GM20431 (cell line): ENCODE measurements at regions not wholly inside any gene's neighbourhood (a gene's known extent, or its start where the extent isn't known, plus 50 kb on each side); places are given as distances from the start of the nearest gene placed in this dataset.
"Not testable (repeated sequence)": the region's sequence is repeated elsewhere in the genome, so short reads cannot be mapped to it uniquely, and the experiment has no call there.

Source experiments
- in situ Hi-C: fragments of 300-500 bp; cut with MseI, MboI; formaldehyde crosslinking; loops from one replicate; pipeline ENCODE4 v1.15.0; 2020; ENCODE audit warnings: low sequenced_read_pairs; ENCODE audit not compliant: unreplicated experiment

DNA sequence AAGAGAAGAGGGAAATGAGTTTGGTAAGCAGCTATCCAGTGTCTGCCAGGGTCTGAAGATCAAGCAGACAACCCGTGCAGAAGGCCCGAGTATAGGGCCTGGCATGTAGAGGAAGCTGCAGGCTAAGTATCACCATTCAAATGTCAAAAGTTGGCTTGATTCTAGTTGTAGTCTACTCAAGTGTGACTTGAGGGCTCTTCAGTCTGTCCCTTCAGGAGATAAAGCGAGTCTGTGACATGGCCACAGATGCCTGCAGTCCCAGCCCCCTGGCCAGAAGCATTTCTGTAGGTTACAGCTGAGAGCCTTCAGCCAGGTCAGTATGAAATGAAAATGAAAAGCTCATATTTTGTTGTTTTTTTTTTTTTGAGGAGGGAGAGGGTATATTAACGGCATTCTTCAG is 97.8 kb upstream of the EEPD1 start:
- in situ Hi-C loops: no loop called here

DNA sequence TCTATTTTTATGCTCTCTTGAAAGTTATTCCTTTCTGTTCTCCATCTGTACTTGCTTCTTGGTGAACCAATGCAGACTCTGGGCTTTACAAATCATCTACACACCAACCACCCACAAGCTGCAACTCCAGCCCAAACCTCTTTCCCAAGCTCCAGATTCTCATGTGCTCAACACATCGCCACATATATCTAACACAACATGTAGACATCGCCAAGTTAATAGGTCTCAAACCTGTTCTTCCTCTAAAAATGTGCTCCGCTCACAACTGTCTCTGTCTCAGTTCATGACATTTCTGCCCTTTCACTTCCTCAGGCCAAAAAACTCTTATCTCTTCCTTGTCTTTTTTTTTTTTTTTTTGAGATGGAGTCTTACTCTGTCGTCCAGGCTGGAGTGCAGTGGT is 95.7 kb upstream of the EEPD1 start:
- in situ Hi-C loops: no loop called here

DNA sequence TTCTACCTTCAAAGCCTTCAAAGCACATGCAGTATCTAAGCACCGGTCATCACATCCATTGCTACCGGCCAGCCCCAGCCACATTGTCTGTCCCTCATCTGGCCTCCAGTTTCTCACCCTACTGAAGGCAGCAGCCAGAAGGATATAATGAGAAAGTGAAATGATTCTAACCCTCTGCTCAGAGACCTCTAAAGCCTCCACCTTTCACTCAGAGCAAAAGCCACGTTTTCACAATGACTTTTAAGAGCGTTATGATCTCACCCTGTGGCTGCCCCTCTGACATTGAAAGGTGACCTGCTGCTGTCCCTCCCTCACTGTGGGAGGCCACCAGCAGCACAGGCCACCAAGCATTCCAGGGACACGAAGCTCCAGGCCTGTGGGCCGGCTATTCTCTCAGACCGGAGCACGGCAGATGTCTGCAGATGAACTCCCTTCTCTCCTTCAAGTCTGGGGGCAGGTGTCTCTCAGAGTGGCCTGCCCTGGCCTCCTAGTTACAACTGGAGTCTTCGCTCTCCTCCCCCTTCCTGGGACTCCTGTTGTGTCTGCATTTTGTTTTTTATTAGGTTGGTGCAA is 94.9 kb upstream of the EEPD1 start:
- in situ Hi-C loops: no loop called here

DNA sequence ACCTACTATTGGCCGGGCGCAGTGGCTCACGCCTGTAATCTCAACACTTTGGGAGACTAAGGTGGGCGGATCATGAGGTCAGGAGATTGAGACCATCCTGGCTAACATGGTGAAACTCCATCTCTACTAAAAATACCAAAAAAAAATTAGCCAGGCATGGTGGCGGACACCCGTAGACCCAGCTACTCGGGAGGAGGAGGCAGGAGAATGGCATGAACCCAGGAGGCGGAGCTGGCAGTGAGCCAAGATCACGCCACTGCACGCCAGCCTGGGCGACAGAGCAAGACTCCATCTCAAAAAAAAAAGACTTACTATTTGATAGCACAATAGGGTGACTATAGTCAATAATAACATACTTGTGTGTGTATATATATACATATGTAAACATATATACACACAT is 92.7 kb upstream of the EEPD1 start:
- in situ Hi-C loops: not testable (repeated sequence)

DNA sequence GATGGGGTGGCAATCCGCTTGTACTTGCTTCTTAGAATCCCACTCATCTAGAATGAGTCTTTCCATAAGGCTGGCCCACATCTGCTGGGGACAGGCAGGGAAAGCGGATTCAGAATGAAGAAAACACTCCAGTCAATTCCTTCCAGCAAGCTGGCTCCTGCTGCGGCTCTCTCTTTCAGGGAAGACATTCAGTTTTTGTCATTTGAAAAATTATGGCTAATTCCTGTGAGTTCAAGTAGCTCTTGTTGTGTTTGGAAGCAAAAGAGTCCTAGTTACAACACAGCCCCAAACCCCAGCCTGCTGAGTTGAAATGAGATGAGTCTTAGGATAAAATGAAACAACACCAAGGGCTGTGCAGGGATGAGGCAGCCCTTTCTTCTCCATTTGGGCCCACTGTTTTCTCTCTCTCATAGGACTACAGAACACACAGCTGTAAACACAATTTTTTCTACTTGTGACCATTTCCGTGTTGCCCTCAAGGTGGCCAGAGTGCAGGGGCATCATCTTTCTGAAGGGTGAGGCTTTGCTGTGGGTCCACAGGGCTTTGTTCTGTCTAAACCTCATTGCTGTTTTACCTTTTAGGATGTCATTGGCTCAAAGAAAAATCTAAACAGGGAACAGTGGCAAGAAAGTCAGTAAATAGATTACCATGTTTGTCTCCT is 90.8 kb upstream of the EEPD1 start:
- in situ Hi-C loops: no loop called here

DNA sequence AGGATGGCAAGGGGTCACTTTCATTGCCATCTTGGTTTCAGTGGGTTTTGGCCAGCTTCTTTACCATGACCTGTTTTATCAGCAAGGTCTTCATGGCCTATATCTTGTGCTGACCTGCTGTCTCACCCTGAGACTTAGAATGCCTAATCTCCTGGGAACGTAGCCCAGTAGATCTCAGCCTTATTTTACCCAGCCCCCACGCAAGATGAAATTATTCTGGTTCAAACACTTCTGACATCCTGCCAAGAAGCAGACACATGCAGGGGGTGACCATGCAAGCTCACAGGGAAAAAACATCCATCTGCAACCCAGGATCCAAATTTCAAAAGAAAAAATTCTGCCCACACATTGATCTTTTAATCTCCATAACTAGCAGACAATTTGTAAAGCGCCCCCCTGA is 88.4 kb upstream of the EEPD1 start:
- in situ Hi-C loops: no loop called here

DNA sequence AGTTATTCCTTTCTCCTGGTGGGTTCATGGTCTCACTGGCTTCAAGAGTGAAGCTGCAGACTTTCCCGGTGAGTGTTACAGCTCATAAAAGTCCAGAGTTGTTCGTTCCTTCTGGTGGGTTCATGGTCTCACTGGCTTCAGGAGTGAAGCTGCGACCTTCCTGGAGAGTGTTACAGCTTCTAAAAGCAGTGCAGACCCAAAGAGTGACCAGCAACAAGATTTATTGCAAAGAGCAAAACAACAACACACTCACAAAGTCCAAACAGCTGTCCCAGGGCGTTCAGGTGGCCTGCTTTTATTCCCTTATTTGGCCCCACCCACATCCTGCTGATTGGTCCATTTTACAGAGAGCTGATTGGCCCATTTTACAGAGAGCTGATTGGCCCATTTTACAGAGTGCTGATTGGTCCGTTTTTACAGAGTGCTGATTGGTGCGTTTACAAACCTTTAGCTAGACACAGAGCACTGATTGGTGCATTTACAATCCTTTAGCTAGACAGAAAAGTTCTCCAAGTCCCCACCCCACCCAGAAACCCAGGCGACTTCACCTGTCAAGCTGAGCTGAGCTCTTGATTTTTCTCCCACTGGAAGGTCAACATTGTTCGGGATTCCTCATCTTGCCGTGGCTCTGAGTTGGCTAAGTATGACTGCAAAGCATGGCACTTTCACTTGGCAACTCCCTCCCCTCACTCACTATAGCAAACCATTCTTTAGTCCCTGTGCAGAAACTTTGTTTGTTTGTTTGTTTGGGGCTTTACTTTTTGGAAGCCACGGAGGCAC is 87.3 kb upstream of the EEPD1 start:
- in situ Hi-C loops: not testable (repeated sequence)

DNA sequence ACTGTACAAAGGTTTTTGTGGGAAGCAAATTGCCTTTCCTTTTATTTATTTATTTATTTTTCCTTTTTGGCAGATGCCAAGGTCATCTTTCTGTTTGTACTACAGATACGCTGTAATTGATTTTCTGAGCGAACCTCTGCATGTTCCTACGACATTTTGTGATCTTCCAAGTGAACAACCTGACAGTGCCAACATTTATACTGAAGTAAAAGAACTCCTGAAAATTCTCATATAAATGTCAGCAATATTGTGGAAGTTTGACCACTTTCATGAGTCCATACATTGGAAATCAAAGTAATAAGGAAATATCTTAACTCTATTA is 86.8 kb upstream of the EEPD1 start:
- in situ Hi-C loops: no loop called here

DNA sequence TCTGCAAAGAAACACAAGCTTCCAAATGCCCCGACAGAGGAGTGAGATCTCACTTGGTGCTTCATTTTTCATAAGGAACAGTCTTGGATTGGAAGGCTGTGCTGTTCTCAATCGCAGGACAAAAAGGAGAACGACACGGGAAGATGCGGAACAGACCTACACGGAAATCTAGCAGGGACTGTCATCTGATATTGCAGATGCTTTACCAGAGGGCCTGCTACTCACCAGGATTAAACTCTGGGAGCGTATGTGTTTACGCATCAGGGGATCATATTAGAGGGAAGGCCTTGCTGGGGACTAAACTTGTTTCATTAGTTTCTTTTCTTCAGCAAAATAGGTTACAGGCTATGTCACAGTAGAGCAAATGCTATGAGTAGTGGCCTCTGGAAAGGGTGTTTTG is 82.8 kb upstream of the EEPD1 start:
- in situ Hi-C loops: no loop called here

DNA sequence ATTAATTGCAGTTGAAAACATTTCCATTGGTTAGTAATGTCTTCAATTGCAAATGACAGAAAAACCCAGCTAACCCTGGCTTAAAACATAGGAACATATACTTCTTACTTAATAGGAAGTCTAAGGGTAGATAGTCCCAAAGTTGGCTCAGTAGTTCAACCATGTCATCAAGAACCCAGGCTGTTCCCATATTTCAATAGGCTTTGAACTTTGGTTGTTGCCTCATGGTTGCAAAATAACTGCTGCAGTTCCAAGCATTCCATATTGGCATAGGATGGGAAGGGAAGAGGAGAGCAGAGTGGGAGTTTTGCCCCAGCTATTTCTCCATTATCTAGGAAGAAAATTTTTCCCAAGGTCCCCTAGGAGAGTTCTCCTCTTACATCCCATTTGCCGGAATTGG is 81.4 kb upstream of the EEPD1 start:
- in situ Hi-C loops: no loop called here

DNA sequence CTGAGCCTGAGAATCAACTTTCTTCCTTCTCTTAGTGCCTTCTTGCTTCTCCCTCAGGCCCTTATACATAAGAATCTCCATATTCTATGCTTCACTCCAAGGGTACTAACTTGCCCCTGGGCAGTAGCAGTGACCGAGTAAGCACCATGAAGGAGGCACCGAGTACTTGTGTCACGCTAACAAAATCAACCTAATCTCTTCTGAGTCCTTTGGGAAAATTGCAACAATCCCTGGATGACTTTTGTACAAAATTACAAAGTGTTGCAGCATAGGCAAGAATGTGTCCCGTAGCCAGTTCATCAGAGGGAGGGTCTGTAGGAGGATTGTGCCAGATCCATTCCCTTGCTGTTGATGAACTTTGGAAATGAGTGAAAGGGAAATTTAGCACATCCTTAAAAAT is 80.4 kb upstream of the EEPD1 start:
- in situ Hi-C loops: no loop called here

DNA sequence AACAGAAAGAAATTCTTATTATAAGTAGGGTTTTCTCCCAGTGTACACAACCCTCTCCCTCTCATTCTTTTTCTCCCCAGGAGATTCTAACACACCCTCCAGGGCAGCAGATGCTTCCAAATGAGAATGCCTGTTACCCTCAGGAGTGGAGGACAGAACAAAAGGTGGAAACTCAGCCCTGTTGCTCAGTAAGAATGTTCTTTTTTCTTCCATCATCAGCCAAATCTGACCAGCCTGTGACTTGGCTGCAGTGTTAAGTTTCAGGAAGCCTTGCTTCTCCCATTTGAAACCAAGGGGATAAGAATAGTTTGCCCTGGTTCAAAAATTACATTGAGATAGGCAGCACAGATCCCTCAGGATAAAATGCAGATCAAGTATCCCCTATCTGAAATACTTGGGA is 77.5 kb upstream of the EEPD1 start:
- in situ Hi-C loops: no loop called here

DNA sequence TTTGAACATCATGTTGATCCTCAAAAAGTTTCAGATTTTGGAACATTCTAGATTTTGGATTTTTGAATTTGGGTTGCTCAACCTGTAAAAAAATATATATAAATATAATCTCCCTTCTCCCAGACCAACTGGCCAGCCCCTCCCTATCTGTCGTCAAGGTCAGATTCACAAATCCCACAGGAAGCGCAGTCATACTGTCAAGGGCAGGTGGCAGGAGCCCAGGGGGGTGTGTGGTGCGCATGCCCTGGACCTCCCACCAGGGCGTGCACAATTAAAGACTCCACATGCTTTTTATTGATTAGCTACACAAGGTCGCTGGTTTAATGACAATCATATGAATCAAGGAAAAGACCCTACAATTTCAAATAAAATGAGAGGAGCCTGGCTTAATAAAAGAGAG is 77.0 kb upstream of the EEPD1 start:
- in situ Hi-C loops: no loop called here

DNA sequence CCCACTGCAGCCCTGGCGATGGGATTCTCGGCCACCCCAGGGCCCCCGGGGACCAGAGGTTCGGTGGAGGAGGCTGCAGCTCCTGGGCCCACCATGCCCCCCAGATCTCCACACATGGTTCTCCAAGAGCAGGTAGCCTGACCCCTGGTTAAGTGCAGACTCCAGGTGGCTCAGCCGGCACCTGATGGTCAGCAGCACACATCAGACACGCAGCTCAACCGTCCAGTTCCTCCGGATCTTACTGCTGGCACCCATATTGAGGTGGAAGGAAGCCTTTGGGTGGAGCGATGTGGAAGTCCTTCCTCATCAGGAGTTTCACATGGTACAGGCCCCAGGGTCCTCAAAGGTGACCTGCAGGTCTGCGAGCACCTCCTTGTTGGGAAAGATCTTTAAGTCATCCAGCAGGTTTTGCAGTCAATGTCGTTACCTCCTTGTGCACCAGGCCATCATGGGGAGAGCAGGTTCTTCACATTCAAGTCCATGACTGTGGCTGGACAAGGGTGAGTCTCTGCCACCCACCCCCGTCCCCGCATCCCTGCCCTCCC is 74.2 kb upstream of the EEPD1 start:
- in situ Hi-C loops: no loop called here

DNA sequence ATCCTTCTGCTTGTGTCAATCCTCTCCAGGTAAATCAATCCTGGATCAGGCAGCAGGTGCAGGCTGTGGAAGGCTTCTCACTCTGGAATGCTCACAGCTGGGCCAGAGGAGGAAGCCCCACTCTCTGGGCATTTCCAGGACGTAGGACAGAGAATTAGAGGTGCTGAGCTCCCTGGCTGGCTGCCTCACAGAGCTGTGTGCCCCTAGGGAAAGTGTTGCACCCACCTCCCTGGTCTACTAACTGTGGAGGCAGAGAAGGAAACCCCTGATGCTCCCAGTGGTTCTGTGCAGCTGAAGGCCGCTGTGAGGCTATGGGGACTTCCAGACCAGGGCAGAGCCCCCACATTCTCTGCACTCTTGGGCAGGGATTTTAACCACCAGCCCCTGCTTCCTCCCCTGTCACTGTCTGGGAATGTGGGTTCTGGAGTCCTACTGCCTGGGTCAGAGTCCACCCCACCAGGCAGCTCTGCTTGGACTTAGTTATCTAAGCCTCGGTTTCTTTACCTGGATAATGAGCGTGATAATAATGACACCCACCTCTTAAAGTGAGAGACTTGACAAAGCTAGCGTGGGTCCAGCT is 73.5 kb upstream of the EEPD1 start:
- in situ Hi-C loops: no loop called here

DNA sequence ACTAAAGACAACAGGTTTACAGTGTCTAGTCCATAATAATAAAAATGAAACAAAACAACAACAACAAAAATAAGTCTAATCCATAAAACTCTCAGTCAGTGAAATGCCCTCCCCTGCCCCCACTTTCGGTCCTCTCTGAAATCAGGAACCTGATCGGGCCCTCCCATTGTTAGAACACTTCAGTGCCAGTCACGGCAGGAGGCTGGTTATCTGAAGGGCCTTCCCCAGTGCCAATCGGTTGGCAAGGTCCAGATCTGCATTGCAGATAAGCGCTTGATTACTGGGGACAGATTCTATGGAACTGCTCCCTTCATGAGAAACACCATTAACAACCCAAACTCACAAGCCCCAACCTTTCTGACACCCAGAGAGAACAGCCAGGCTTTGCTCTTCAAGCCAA is 72.2 kb upstream of the EEPD1 start:
- in situ Hi-C loops: no loop called here

DNA sequence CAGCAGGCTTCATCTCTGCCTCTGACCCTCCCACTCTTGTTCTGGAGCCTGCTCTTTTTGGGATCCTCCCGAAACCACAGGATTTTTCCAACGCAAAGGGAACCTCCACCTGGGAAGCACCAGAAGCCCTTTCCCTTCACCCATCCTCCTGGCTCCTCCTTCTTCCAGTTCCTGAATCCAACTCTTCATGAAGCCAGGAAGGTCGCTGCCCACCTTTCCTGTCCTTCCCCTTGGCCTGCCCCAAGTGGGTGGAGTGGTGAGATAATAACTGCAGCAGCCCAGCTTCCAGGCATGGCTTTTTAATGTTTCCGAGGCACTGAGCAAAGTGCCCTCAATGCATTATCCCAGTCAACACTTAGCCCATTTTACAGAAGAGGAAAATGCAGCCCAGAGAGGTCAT is 70.8 kb upstream of the EEPD1 start:
- in situ Hi-C loops: no loop called here

DNA sequence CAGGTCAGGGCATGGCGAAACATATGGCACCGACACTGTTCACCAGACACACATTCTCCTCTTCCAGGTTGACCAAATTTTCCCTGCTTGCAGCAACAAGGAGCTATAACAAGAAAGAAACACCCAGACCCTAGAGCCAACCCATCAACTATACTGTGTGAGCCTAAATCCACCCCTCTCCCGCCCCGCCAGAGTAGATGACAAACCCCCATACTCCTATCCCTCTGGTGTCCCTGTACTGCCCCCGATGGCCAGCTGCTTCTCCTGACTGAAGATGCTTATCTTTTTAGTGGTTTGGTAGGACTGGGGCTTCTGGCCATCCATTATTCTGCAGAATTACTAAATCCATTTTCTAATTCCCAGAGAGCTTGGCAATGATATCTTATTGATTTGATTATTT is 70.1 kb upstream of the EEPD1 start:
- in situ Hi-C loops: no loop called here

DNA sequence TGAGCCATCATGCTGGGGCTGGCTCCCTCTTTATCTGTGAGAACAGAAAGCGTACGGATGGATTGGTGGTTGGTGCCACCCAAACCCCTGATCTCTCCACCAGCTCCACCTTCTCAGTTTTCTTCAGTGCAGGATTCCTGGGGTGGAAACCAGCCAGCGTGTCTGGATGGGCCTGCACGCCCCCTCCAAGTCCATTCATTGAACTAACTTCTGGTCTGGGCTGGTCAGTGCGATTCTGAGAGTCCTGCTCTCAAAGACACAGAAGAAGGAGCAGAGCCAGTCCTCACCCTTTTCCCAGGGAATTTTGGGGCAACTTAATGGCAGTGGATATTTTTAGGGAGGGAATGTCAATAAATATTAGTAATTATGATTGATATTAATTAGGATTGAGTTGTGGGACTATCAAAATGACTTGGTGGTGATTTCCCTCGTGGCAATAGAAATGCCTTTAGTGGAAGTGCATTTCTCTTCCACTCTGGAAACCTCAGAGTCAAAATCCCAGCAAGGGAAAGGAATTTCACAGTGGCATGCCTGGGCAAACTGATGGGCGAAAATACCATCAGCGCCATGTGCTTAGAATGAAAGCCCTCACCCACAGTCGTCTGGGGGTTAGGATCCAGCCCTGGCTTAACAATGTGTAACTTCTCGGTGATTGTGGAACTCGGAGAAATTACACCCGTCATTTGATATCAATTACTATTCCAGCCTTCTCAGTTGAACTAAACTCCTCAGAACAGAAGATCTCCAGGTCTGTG is 69.3 kb upstream of the EEPD1 start:
- in situ Hi-C loops: no loop called here

DNA sequence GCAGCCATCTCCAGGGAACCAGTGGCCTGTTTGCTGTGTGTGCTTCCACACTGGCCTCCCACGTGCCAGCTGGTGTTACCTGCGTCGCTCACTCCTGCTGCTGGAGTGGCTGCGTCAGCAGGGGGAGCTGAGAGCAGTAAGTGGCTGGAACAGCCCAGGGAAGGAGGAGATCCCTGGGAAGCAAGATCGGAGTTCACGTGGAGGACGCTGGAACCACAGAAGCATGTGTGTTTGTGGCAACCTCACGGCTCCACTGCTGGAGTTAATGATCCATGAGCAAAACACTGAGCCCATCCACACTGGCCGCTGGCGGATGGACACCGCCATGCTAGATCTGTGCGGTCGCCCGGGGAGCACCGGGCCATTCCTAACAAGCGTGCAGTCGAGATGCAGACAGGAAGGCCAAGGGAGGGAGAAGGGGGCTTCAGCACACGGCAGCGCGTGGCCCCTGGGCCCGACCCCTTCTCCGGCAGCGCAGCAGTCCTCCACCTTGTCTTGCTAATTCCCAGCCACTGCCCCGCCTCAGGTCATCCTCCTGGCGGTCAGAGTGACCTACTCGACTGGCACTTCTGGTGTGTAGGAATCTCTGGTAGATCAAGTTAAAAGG is 68.5 kb upstream of the EEPD1 start:
- in situ Hi-C loops: no loop called here
